ENCODE measurements at regions not wholly inside any gene's neighbourhood (a gene's known extent, or its start where the extent isn't known, plus 50 kb on each side); places are given as distances from the start of the nearest gene placed in this dataset.

- TF ChIP-seq EZH2phosphoT487 (IDR thresholded peaks at IDR 0.05; ENCODE audit: insufficient read depth, low read depth) (no peak), EZH2 (IDR thresholded peaks at IDR 0.05; ENCODE audit: insufficient read depth, poor library complexity, severe bottlenecking) (no peak)
These were observed 286.3 kb upstream of the CELF2 start for GRCh38 chr10:10731366-10731765.
